Neural progenitor cell (in vitro differentiated cells): ENCODE measurements at regions not wholly inside any gene's neighbourhood (a gene's known extent, or its start where the extent isn't known, plus 50 kb on each side); places are given as distances from the start of the nearest gene placed in this dataset.

Experiments used
- EZH2 ChIP-seq: fragments of 200-600 bp; sonication (generic); IDR thresholded peaks from 2 replicates; pipeline ENCODE4 v1.6.1; 2017; ENCODE audit warnings: antibody characterized with exemption, mild to moderate bottlenecking, moderate library complexity
- EZH2phosphoT487 ChIP-seq: fragments of 200-600 bp; sonication (generic); IDR thresholded peaks from 2 replicates; pipeline ENCODE4 v1.6.1; 2017; ENCODE audit warnings: antibody characterized with exemption
- TF ChIP-seq, protein P1 (sequence below): fragments of 200-600 bp; sonication (generic); IDR thresholded peaks from 2 replicates; pipeline ENCODE4 v1.5.1; 2017; ENCODE audit warnings: antibody characterized with exemption, mild to moderate bottlenecking

DNA sequence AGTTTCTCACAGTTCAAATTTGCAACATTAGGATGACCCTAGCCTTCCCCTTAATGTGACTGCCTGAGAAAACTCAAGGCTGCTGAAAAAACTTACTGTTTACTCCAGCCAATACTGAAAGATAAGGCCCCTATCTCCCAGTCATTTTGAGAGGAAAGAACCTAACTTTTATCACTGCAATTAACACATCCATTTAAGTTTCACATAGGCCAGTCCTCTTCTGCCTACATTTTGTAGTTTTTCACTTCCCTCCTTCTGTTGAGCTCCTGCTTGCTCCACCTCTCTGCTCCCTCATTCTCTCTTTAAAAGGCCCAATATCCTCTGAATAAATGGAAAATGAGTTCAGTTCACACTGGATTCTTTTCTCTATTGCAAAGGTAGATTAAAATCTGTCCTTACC lies 1996.2 kb upstream of the FLRT2 start:
- TF ChIP-seq, protein P1, sequence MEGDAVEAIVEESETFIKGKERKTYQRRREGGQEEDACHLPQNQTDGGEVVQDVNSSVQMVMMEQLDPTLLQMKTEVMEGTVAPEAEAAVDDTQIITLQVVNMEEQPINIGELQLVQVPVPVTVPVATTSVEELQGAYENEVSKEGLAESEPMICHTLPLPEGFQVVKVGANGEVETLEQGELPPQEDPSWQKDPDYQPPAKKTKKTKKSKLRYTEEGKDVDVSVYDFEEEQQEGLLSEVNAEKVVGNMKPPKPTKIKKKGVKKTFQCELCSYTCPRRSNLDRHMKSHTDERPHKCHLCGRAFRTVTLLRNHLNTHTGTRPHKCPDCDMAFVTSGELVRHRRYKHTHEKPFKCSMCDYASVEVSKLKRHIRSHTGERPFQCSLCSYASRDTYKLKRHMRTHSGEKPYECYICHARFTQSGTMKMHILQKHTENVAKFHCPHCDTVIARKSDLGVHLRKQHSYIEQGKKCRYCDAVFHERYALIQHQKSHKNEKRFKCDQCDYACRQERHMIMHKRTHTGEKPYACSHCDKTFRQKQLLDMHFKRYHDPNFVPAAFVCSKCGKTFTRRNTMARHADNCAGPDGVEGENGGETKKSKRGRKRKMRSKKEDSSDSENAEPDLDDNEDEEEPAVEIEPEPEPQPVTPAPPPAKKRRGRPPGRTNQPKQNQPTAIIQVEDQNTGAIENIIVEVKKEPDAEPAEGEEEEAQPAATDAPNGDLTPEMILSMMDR: no peak
- TF ChIP-seq EZH2: no peak
- no peak for TF ChIP-seq EZH2phosphoT487
